Spleen (tissue), 11 donors: ENCODE measurements at regions not wholly inside any gene's neighbourhood (a gene's known extent, or its start where the extent isn't known, plus 50 kb on each side); places are given as distances from the start of the nearest gene placed in this dataset.

Experiments used
- DNase-seq: peaks from one replicate; pipeline ENCODE4 v3.0.0-alpha.2; 2020
- H3K27ac ChIP-seq, 8 donors: fragments of 200-600 bp; sonication (generic) in 7 of 8; 1 replicate in 4 of 8; 2 replicates in 4 of 8; pipeline versions ENCODE4 v1.5.0 to v1.8.0; 2016 to 2021; ENCODE audit warnings: inconsistent platforms in 4 of 8, mild to moderate bottlenecking in 4 of 8, moderate library complexity in 1 of 8
- H3K27me3 ChIP-seq, 7 donors: fragments of 200-600 bp; sonication (generic) in 6 of 7; replicated peaks in 1 of 7; 1 replicate in 4 of 7; 2 replicates in 3 of 7; pipeline versions ENCODE4 v1.5.0 to v1.8.0; 2016 to 2021; ENCODE audit warnings: inconsistent platforms in 3 of 7, mild to moderate bottlenecking in 1 of 7
- H3K36me3 ChIP-seq, 6 donors: fragments of 200-600 bp; sonication (generic) in 5 of 6; 1 replicate in 4 of 6; 2 replicates in 2 of 6; pipeline versions ENCODE4 v1.5.0 to v1.8.0; 2016 to 2021; ENCODE audit warnings: inconsistent platforms in 2 of 6
- H3K4me1 ChIP-seq, 6 donors: fragments of 200-600 bp; sonication (generic) in 5 of 6; 1 replicate in 3 of 6; 2 replicates in 3 of 6; pipeline versions ENCODE4 v1.5.0 to v1.8.0; 2016 to 2021; ENCODE audit warnings: inconsistent platforms in 3 of 6
- H3K4me3 ChIP-seq, 8 donors: fragments of 200-600 bp; sonication (generic) in 7 of 8; 1 replicate in 4 of 8; 2 replicates in 4 of 8; pipeline versions ENCODE4 v1.5.0 to v1.8.0; 2016 to 2021; ENCODE audit warnings: inconsistent platforms in 4 of 8, mild to moderate bottlenecking in 4 of 8, moderate library complexity in 2 of 8
- H3K9me3 ChIP-seq, 8 donors: fragments of 200-600 bp; sonication (generic) in 7 of 8; 1 replicate in 4 of 8; 2 replicates in 4 of 8; pipeline versions ENCODE4 v1.5.0 to v1.8.0; 2016 to 2021; ENCODE audit warnings: inconsistent platforms in 4 of 8
- POLR2A ChIP-seq, 3 donors: fragments of 450-650 bp; IDR thresholded peaks; one replicate each; pipeline ENCODE4 v1.5.1; 2017; ENCODE audit warnings: antibody characterized with exemption in 3 of 3, mild to moderate bottlenecking in 1 of 3
- POLR2AphosphoS5 ChIP-seq, 3 donors: sonication (generic); formaldehyde crosslinking; IDR thresholded peaks; one replicate each; pipeline ENCODE4 v1.5.1; 2017; ENCODE audit warnings: antibody characterized with exemption in 3 of 3
- WGBS, 5 donors: extraction: QIAGEN DNeasy Blood & Tissue Kit in 3 of 5; methylation state at CpG; one replicate each; pipeline versions ENCODE4 v1.1.5 to v1.1.7; 2013 to 2018; 5-methylcytosine and 5-hydroxymethylcytosine counted together
- intact Hi-C: fragments of 100-400 bp; cut with DNase I; formaldehyde crosslinking; loops from one replicate; pipeline ENCODE4 v1.15.0; 2023; ENCODE audit warnings: low total_unique reads
- TF ChIP-seq, protein P1 (sequence below), 11 experiments: fragments of 200-600 bp in 7 of 11; fragments of 450-650 bp in 4 of 11; sonication (generic) in 4 of 11; IDR thresholded peaks in 8 of 11; conservative IDR thresholded peaks in 3 of 11; 1 replicate in 7 of 11; 2 replicates in 4 of 11; pipeline versions ENCODE4 v1.4.0 to v1.8.0; 2016 to 2021; ENCODE audit warnings: antibody characterized with exemption in 11 of 11, inconsistent platforms in 4 of 11, mild to moderate bottlenecking in 1 of 11
- donor health status: healthy with polysubstance abuse.
- donor health status: DM: no; HTN: no; CAD: no; lungs with moderate emphysema.
- donor health status: DM: no; HTN: no; CAD: no.
- donor health status: Bipolar disorder and iron deficiency.
- donor health status: healthy.
- donor health status: DM: no; HTN: no; CAD: no.
- donor health status: DM: yes; HTN: yes; CAD: no.

- intact Hi-C loops = no loop called here
- Histone ChIP-seq H3K27ac (no peak overlapping the region), H3K4me3 (no peak overlapping the region), H3K9me3 (peaks cover 0 to 8% (median under 1%) of the 10 kb centered on the region in 8 donors), H3K36me3 (no peaks in the 10 kb centered on the region), H3K27me3 (no peaks in the 10 kb centered on the region), H3K4me1 (no peaks in the 10 kb centered on the region)
- DNase-seq = no peak
- WGBS, 5 donors = 82 to 88% (median 82%) methylated on average over 2 of the region's 2 CpGs
- TF ChIP-seq, protein P1, sequence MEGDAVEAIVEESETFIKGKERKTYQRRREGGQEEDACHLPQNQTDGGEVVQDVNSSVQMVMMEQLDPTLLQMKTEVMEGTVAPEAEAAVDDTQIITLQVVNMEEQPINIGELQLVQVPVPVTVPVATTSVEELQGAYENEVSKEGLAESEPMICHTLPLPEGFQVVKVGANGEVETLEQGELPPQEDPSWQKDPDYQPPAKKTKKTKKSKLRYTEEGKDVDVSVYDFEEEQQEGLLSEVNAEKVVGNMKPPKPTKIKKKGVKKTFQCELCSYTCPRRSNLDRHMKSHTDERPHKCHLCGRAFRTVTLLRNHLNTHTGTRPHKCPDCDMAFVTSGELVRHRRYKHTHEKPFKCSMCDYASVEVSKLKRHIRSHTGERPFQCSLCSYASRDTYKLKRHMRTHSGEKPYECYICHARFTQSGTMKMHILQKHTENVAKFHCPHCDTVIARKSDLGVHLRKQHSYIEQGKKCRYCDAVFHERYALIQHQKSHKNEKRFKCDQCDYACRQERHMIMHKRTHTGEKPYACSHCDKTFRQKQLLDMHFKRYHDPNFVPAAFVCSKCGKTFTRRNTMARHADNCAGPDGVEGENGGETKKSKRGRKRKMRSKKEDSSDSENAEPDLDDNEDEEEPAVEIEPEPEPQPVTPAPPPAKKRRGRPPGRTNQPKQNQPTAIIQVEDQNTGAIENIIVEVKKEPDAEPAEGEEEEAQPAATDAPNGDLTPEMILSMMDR (IDR thresholded peaks at IDR 0.05 in 8 of 11, conservative IDR thresholded peaks at IDR 0.05 in 3 of 11) = no peak
- TF ChIP-seq POLR2A (IDR thresholded peaks at IDR 0.05) (no peak), POLR2AphosphoS5 (IDR thresholded peaks at IDR 0.05) (no peak)
These were observed 590.9 kb upstream of the GNPDA2 start for GRCh38 chr4:45317276-45317675.

- intact Hi-C loops = no loop called here
- 83 to 97% (median 85%) methylated on average over 2 of the region's 2 CpGs for WGBS, 5 donors
- Histone ChIP-seq H3K27me3 (no peaks in the 10 kb centered on the region), H3K4me3 (no peak overlapping the region), H3K36me3 (no peaks in the 10 kb centered on the region), H3K9me3 (peaks cover 0 to 17% (median 7%) of the 10 kb centered on the region in 8 donors), H3K4me1 (no peaks in the 10 kb centered on the region), H3K27ac (no peak overlapping the region)
- no peak for TF ChIP-seq POLR2AphosphoS5 (IDR thresholded peaks at IDR 0.05)
- TF ChIP-seq, protein P1 (IDR thresholded peaks at IDR 0.05 in 8 of 11, conservative IDR thresholded peaks at IDR 0.05 in 3 of 11) = no peak
- DNase-seq = no peak
These were observed 589.9 kb upstream of the GNPDA2 start for GRCh38 chr4:45316257-45316656.

GRCh38 chr4:45302828-45303227, 576.5 kb upstream of the GNPDA2 start:
- WGBS, 5 donors = 72 to 86% (median 78%) methylated on average over 1 of the region's 1 CpG
- intact Hi-C loops = no loop called here
- Histone ChIP-seq H3K9me3 (peaks cover 0 to 13% (median 4%) of the 10 kb centered on the region in 8 donors), H3K27ac (no peak overlapping the region), H3K4me1 (no peaks in the 10 kb centered on the region), H3K27me3 (no peaks in the 10 kb centered on the region), H3K36me3 (no peaks in the 10 kb centered on the region), H3K4me3 (no peak overlapping the region)
- no peak for TF ChIP-seq POLR2A (IDR thresholded peaks at IDR 0.05)
- TF ChIP-seq, protein P1 (IDR thresholded peaks at IDR 0.05 in 8 of 11, conservative IDR thresholded peaks at IDR 0.05 in 3 of 11) = no peak
- TF ChIP-seq POLR2AphosphoS5 (IDR thresholded peaks at IDR 0.05) = no peak
- no peak for DNase-seq

DNA sequence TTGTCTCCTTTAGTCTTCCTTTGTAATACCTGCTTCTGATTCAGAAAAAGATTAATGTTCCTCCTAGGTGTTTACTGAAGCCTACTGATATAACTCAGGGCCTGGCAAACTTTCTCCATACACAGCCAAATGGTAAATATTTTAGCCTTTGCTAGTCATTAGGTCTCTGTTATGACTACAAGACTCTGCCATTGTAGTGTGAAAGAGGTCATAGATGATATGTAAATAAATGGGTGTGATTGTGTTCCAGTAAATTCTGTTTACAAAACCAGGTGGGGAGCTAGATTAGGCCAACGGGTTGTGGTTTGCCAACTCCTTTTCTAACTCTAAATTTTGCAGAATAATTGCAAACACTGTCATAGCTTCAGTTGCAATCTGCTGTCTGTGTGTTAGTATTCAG, 568.1 kb upstream of the GNPDA2 start:
- Histone ChIP-seq H3K4me3 (no peak overlapping the region), H3K9me3 (peaks cover 0 to 32% (median 5%) of the 10 kb centered on the region in 8 donors), H3K27me3 (no peaks in the 10 kb centered on the region), H3K27ac (no peak overlapping the region), H3K36me3 (no peaks in the 10 kb centered on the region), H3K4me1 (no peaks in the 10 kb centered on the region)
- DNase-seq = no peak
- 31 to 48% (median 34%) methylated on average over 1 of the region's 1 CpG for WGBS, 5 donors
- TF ChIP-seq, protein P1 (IDR thresholded peaks at IDR 0.05 in 8 of 11, conservative IDR thresholded peaks at IDR 0.05 in 3 of 11) = no peak
- intact Hi-C loops = no loop called here
